Glutamatergic neuron (in vitro differentiated cells): ENCODE measurements at regions not wholly inside any gene's neighbourhood (a gene's known extent, or its start where the extent isn't known, plus 50 kb on each side); places are given as distances from the start of the nearest gene placed in this dataset.
"Not testable (repeated sequence)": the region's sequence is repeated elsewhere in the genome, so short reads cannot be mapped to it uniquely, and the experiment has no call there.

Experiments
- DNase-seq: peaks from one replicate; pipeline ENCODE4 v3.0.0; 2022
- H3K27ac Mint-ChIP-seq: one replicate; pipeline ENCODE4 v1.8.0; 2020; ENCODE audit warnings: mild to moderate bottlenecking, mixed read lengths, inconsistent platforms; ENCODE audit not compliant: unreplicated experiment
- H3K27me3 Mint-ChIP-seq: one replicate; pipeline ENCODE4 v1.8.0; 2020; ENCODE audit warnings: mild to moderate bottlenecking, moderate library complexity, mixed read lengths, inconsistent platforms; ENCODE audit not compliant: unreplicated experiment
- H3K36me3 Mint-ChIP-seq: one replicate; pipeline ENCODE4 v1.8.0; 2020; ENCODE audit warnings: mild to moderate bottlenecking, mixed read lengths, inconsistent platforms; ENCODE audit not compliant: unreplicated experiment
- H3K4me1 Mint-ChIP-seq: one replicate; pipeline ENCODE4 v1.8.0; 2020; ENCODE audit warnings: mild to moderate bottlenecking, low read depth, mixed read lengths, inconsistent platforms; ENCODE audit not compliant: unreplicated experiment
- H3K4me3 Mint-ChIP-seq: one replicate; pipeline ENCODE4 v1.8.0; 2020; ENCODE audit warnings: mild to moderate bottlenecking, mixed read lengths, inconsistent platforms; ENCODE audit not compliant: unreplicated experiment
- H3K9me3 Mint-ChIP-seq: one replicate; pipeline ENCODE4 v1.8.0; 2020; ENCODE audit warnings: mild to moderate bottlenecking, moderate library complexity, mixed read lengths, inconsistent platforms; ENCODE audit not compliant: unreplicated experiment
- CTCF ChIP-seq: fragments of 200-600 bp; sonication (generic); IDR thresholded peaks from one replicate; pipeline ENCODE4 v1.5.0; 2021; ENCODE audit not compliant: partially characterized antibody, unreplicated experiment

DNA sequence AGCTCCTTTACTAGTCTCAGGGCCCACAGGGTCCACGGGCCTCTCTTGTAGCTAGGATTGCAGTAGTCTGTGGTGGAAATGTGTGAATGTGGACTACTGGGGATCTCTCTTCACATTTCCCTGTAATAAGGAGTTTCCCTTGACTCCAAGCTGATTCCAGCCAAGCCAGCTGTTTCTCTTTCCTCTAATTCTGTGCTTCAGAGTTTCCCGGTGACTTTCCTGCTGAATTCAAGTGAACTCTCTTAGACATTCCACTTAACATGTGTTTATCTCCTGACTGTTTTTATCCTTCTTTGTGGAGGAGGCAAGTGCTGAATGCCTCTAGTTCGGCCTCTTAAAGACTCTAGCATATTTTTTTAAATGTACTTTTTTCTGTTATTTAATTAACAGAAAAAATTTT, 354.0 kb upstream of the RGS18 start:
- TF ChIP-seq CTCF = no peak
- Mint-ChIP-seq H3K4me3 (no peak overlapping the region), H3K9me3 (no peaks in the 10 kb centered on the region), H3K36me3 (no peaks in the 10 kb centered on the region), H3K4me1 (no peaks in the 10 kb centered on the region), H3K27me3 (peaks cover 2% of the 10 kb centered on the region), H3K27ac (no peak overlapping the region)
- no peak for DNase-seq

DNA sequence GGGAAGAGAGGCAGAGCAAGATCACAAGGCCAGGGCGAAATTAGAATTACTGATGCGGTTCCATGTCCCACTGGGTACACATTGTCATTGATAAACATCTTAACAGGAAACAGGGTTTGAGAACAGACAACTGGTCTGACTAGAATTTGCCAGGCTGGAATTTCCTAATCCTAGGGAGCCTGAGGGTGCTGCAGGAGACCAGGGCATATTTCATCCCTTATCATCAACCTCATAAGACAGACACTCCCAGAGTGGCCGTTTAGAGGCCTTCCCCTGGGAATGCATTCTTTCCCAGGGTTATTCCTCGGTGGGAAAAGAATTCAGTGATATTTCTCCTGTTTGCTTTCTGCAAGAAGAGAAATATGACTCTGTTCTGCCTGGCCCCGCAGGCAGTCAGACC, 344.7 kb upstream of the RGS18 start:
- H3K4me3 Mint-ChIP-seq, H3K27me3 Mint-ChIP-seq, DNase-seq, H3K4me1 Mint-ChIP-seq, H3K27ac Mint-ChIP-seq, H3K36me3 Mint-ChIP-seq, H3K9me3 Mint-ChIP-seq: not testable (repeated sequence)

DNA sequence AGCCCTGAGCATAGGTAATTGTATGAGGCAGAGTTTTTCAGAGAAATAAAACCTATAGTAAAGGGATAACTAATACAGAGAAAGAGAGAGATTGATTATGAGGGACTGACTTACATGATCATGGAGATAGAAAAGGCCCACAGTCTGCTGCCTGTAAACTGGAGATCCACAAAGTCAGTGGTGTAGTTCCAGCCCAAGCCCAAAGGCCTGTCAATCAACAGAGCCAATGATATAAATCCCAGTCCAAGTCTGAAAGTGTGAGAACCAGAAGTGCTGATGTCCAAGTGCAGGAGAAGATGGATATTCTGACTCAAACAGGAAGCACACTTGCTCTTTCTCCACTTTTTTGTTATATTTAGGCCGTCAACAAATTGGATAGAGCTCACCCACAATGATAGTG, 340.1 kb upstream of the RGS18 start:
- no peak overlapping the region for H3K27ac Mint-ChIP-seq
- H3K9me3 Mint-ChIP-seq = peaks cover 1% of the 10 kb centered on the region

DNA sequence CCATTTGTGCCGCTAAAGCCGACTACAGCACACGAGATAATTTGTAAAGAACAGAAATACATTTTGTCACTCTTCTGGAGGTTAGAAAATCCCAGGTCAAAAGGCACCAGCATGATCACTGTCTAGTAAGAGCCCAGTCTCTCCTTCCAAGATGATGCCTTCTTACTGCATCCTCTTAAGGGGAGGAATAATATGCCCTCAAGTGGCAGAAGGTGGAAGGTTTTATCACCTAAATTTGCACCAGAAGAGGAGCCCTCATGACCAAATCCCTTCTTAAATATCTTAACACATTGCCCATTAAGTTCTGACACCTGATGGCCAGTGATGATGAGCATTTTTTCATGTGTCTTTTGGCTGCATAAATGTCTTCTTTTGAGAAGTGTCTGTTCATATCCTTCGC, 326.7 kb upstream of the RGS18 start:
- DNase-seq = no peak
- no peak overlapping the region for H3K4me3 Mint-ChIP-seq
- H3K27me3 Mint-ChIP-seq = no peaks in the 10 kb centered on the region
- no peaks in the 10 kb centered on the region for H3K4me1 Mint-ChIP-seq
- TF ChIP-seq CTCF = no peak
- H3K36me3 Mint-ChIP-seq = no peaks in the 10 kb centered on the region
- no peak overlapping the region for H3K27ac Mint-ChIP-seq
- H3K9me3 Mint-ChIP-seq = no peaks in the 10 kb centered on the region

More for the DNA sequence above, 340.1 kb upstream of the RGS18 start:
- no peaks in the 10 kb centered on the region for H3K27me3 Mint-ChIP-seq
- no peaks in the 10 kb centered on the region for H3K4me1 Mint-ChIP-seq
- no peak for TF ChIP-seq CTCF
- DNase-seq = no peak
- no peak overlapping the region for H3K4me3 Mint-ChIP-seq
- peaks cover 2% of the 10 kb centered on the region for H3K36me3 Mint-ChIP-seq

GRCh38 chr1:191839891-191840290, 318.4 kb upstream of the RGS18 start:
- Mint-ChIP-seq H3K27ac (no peak overlapping the region), H3K36me3 (no peaks in the 10 kb centered on the region), H3K4me1 (no peaks in the 10 kb centered on the region), H3K4me3 (no peak overlapping the region), H3K27me3 (no peaks in the 10 kb centered on the region), H3K9me3 (no peaks in the 10 kb centered on the region)
- TF ChIP-seq CTCF = no peak
- no peak for DNase-seq
